BLaER1 (cell line): ENCODE measurements at regions not wholly inside any gene's neighbourhood (a gene's known extent, or its start where the extent isn't known, plus 50 kb on each side); places are given as distances from the start of the nearest gene placed in this dataset.

Experiments used
- H3K27ac ChIP-seq: shearing (Covaris generic); formaldehyde crosslinking; 2 replicates; pipeline ENCODE4 v1.8.1; 2022
- H3K27me3 ChIP-seq: shearing (Covaris generic); formaldehyde crosslinking; 2 replicates; pipeline ENCODE4 v1.8.1; 2022
- H3K36me3 ChIP-seq: shearing (Covaris generic); formaldehyde crosslinking; 2 replicates; pipeline ENCODE4 v1.8.1; 2022
- H3K4me1 ChIP-seq: shearing (Covaris generic); formaldehyde crosslinking; 2 replicates; pipeline ENCODE4 v1.8.1; 2022
- H3K4me2 ChIP-seq: shearing (Covaris generic); formaldehyde crosslinking; 2 replicates; pipeline ENCODE4 v1.8.1; 2022
- H3K4me3 ChIP-seq: shearing (Covaris generic); formaldehyde crosslinking; 2 replicates; pipeline ENCODE4 v1.8.1; 2022
- H3K9ac ChIP-seq: shearing (Covaris generic); formaldehyde crosslinking; 2 replicates; pipeline ENCODE4 v1.8.1; 2022
- H3K9me3 ChIP-seq: shearing (Covaris generic); formaldehyde crosslinking; 2 replicates; pipeline ENCODE4 v1.8.1; 2022
- H4K20me1 ChIP-seq: shearing (Covaris generic); formaldehyde crosslinking; 2 replicates; pipeline ENCODE4 v1.8.1; 2022
- Cebpa-rat ChIP-seq: shearing (Covaris generic); IDR thresholded peaks from 2 replicates; pipeline ENCODE4 v1.8.1; 2022

- no peaks in the 10 kb centered on the region for H3K4me1 ChIP-seq
- no peaks in the 10 kb centered on the region for H3K27me3 ChIP-seq
- H3K36me3 ChIP-seq = no peaks in the 10 kb centered on the region
- H4K20me1 ChIP-seq = no peaks in the 10 kb centered on the region
- H3K9me3 ChIP-seq = peaks cover 3% of the 10 kb centered on the region; the same call in 1 of the 2 replicates
- no peak for TF ChIP-seq Cebpa-rat
- H3K4me2 ChIP-seq = no peak overlapping the region
- H3K4me3 ChIP-seq = no peak overlapping the region
- no peak overlapping the region for H3K27ac ChIP-seq
- no peak overlapping the region for H3K9ac ChIP-seq
Observed at GRCh38 chr3:36319680-36320079, 60.6 kb upstream of the STAC start.
